Left cardiac atrium (tissue), 4 donors: ENCODE measurements at regions not wholly inside any gene's neighbourhood (a gene's known extent, or its start where the extent isn't known, plus 50 kb on each side); places are given as distances from the start of the nearest gene placed in this dataset.

Experiments
- ATAC-seq, 2 donors: fragments of 200-7000 bp; cut with Tn5 transposase; one replicate each; pipeline ENCODE4 v1.9.1; 2020; ENCODE audit warnings: mild to moderate bottlenecking in 2 of 2, moderate library complexity in 2 of 2
- DNase-seq: peaks from one replicate; pipeline ENCODE4 v3.0.0-alpha.2; 2020
- intact Hi-C, 2 donors: fragments of 100-400 bp; cut with DNase I; formaldehyde crosslinking; loops; one replicate each; pipeline versions ENCODE4 v1.14.1 to v1.15.1; 2022 to 2023
- donor health status: DM: no; HTN: yes; CAD: no.
- donor health status: DM: no; HTN: yes; CAD: no; lungs with severe emphysema.
- donor health status: DM: yes; HTN: yes; CAD: no.
- donor health status: Dilated cardiomyopathy.

- no peak for DNase-seq
- intact Hi-C loops = no loop called here
- ATAC-seq = peak; percentile 57 to 62
Observed at GRCh38 chr9:28212979-28213378, 639.7 kb upstream of the C9orf72 start.

GRCh38 chr9:28215536-28216299 lies 642.4 kb upstream of the C9orf72 start:
- DNase-seq = no peak
- ATAC-seq = no peak
- intact Hi-C loops = no loop called here

GRCh38 chr9:28232686-28233085 lies 659.4 kb upstream of the C9orf72 start:
- ATAC-seq (no peak), DNase-seq (no peak)
- intact Hi-C loops = no loop called here

GRCh38 chr9:28234133-28234893 lies 661.0 kb upstream of the C9orf72 start:
- DNase-seq = no peak
- intact Hi-C loops = no loop called here
- no peak for ATAC-seq

GRCh38 chr9:28234894-28235277 lies 661.6 kb upstream of the C9orf72 start:
- intact Hi-C loops = no loop called here
- no peak for ATAC-seq
- no peak for DNase-seq

GRCh38 chr9:28249424-28249823 lies 676.1 kb upstream of the C9orf72 start:
- DNase-seq (no peak), ATAC-seq (no peak)
- intact Hi-C loops = no loop called here

- no peak for DNase-seq
- ATAC-seq = no peak
- intact Hi-C loops = no loop called here
Observed at GRCh38 chr9:28255174-28255573, 681.9 kb upstream of the C9orf72 start.

- ATAC-seq = no peak
- intact Hi-C loops = no loop called here
- no peak for DNase-seq
Observed at GRCh38 chr9:28260330-28260729, 687.0 kb upstream of the C9orf72 start.

- DNase-seq (no peak), ATAC-seq (no peak)
- intact Hi-C loops = no loop called here
Observed at GRCh38 chr9:28264368-28264767, 691.1 kb upstream of the C9orf72 start.

- DNase-seq (no peak), ATAC-seq (no peak)
- intact Hi-C loops = no loop called here
Observed at GRCh38 chr9:28267351-28267750, 694.1 kb upstream of the C9orf72 start.

- DNase-seq (no peak), ATAC-seq (no peak)
- intact Hi-C loops = no loop called here
Observed at GRCh38 chr9:28270156-28270555, 696.9 kb upstream of the C9orf72 start.

- DNase-seq (no peak), ATAC-seq (no peak)
- intact Hi-C loops = no loop called here
Observed at GRCh38 chr9:28272127-28272526, 698.8 kb upstream of the C9orf72 start.

- no peak for ATAC-seq
- DNase-seq = no peak
- intact Hi-C loops = no loop called here
Observed at GRCh38 chr9:28287455-28287854, 714.2 kb upstream of the C9orf72 start.

- intact Hi-C loops = no loop called here
- DNase-seq = no peak
- ATAC-seq = no peak
Observed at GRCh38 chr9:28289746-28290145, 716.5 kb upstream of the C9orf72 start.

- intact Hi-C loops = no loop called here
- ATAC-seq = no peak
- no peak for DNase-seq
Observed at GRCh38 chr9:28293369-28294090, 720.2 kb upstream of the C9orf72 start.

- ATAC-seq (peak in 1 of 2 donors; percentile 65), DNase-seq (no peak)
- intact Hi-C loops = no loop called here
Observed at GRCh38 chr9:28301281-28301680, 728.0 kb upstream of the C9orf72 start.

- intact Hi-C loops = no loop called here
- DNase-seq (no peak), ATAC-seq (no peak)
Observed at GRCh38 chr9:28317745-28318144, 744.5 kb upstream of the C9orf72 start.

- DNase-seq (no peak), ATAC-seq (no peak)
- intact Hi-C loops = no loop called here
Observed at GRCh38 chr9:28318515-28318914, 745.2 kb upstream of the C9orf72 start.

- intact Hi-C loops = no loop called here
- no peak for ATAC-seq
- DNase-seq = no peak
Observed at GRCh38 chr9:28319981-28320380, 746.7 kb upstream of the C9orf72 start.

- intact Hi-C loops = no loop called here
- ATAC-seq (no peak), DNase-seq (no peak)
Observed at GRCh38 chr9:28320616-28321015, 747.3 kb upstream of the C9orf72 start.
